ENCODE measurements at regions not wholly inside any gene's neighbourhood (a gene's known extent, or its start where the extent isn't known, plus 50 kb on each side); places are given as distances from the start of the nearest gene placed in this dataset.

- TF ChIP-seq CTCF (IDR thresholded peaks at IDR 0.05) (no peak), POLR2A (IDR thresholded peaks at IDR 0.05) (no peak)
These were observed 234.9 kb upstream of the SESN3 start for GRCh38 chr11:95465887-95466286.

Measured in lower leg skin (tissue), 3 donors.